K562 (cell line): ENCODE measurements at regions not wholly inside any gene's neighbourhood (a gene's known extent, or its start where the extent isn't known, plus 50 kb on each side); places are given as distances from the start of the nearest gene placed in this dataset.

Source experiments
- ATAC-seq: fragments of 200-7000 bp; cut with Tn5 transposase; 3 replicates; pipeline ENCODE4 v1.9.1; 2020; ENCODE audit warnings: moderate library complexity
- BruUV-seq: library from RNA; stranded (reverse); fragments of 400-500 nt; replicated peaks from 2 replicates; lab custom pipeline; 2021; lab: Mats Ljungman, UMichigan
- CTCF ChIA-PET: fragments of 300-600 bp; formaldehyde crosslinking; extraction: SDS; loops from one replicate; lab custom pipeline; 2021; ENCODE audit warnings: low intra/inter-chr PET ratio; lab: Yijun Ruan, JAX
- POLR2A ChIA-PET: fragments of 300-600, 350-650 bp; sonication (Branson Sonifier 250); formaldehyde crosslinking; extraction: SDS; loops from one replicate; lab custom pipeline; 2021; ENCODE audit warnings: antibody characterized with exemption, inconsistent platforms; lab: Yijun Ruan, JAX
- DNase-seq, 4 experiments: peaks; one replicate each; pipeline versions ENCODE4 v3.0.0 to v3.0.0-alpha.2; 2011 to 2018; ENCODE audit warnings: low spot score in 3 of 4, mixed read lengths in 3 of 4; ENCODE audit errors: extremely low read depth in 1 of 4
- FAIRE-seq: peaks from 2 replicates; lab custom pipeline; 2011; peaks lifted over from hg19 to GRCh38; lab: Jason Lieb, UNC
- H2AFZ ChIP-seq: 2 replicates; pipeline ENCODE4 v1.6.0; 2011; ENCODE audit warnings: low read depth, low read length, control low read depth, inconsistent platforms
- H3K27ac ChIP-seq: fragments of 200-600 bp; 3 replicates; pipeline ENCODE4 v1.8.0; 2011; ENCODE audit warnings: low read depth, mild to moderate bottlenecking, control low read depth, inconsistent platforms, low read length, moderate library complexity, mixed read lengths; ENCODE audit errors: extremely low read depth
- H3K27me3 ChIP-seq, 2 experiments: fragments of 300-600 bp in 1 of 2; 2 replicates in 1 of 2; 3 replicates in 1 of 2; pipeline versions ENCODE4 v1.6.0 to v1.8.0; 2011; ENCODE audit warnings: inconsistent platforms in 2 of 2, low read length in 2 of 2, mild to moderate bottlenecking in 1 of 2, mixed read lengths in 1 of 2, moderate library complexity in 1 of 2; ENCODE audit not compliant: control insufficient read depth in 2 of 2, insufficient read depth in 2 of 2
- H3K36me3 ChIP-seq: fragments of 300-600 bp; 3 replicates; pipeline ENCODE4 v1.8.0; 2011; ENCODE audit warnings: mild to moderate bottlenecking, low read length, inconsistent platforms; ENCODE audit not compliant: control insufficient read depth, insufficient read depth
- H3K4me1 ChIP-seq, 2 experiments: fragments of 200-600 bp in 1 of 2; replicated peaks in 1 of 2; 2 replicates in 1 of 2; 3 replicates in 1 of 2; pipeline versions ENCODE4 v1.5.1 to v1.8.0; 2011; ENCODE audit warnings: inconsistent platforms in 2 of 2, low read length in 2 of 2, mild to moderate bottlenecking in 1 of 2, mixed read lengths in 1 of 2, moderate library complexity in 1 of 2; ENCODE audit not compliant: control insufficient read depth in 2 of 2, insufficient read depth in 2 of 2
- H3K4me2 ChIP-seq: 2 replicates; pipeline ENCODE4 v1.6.1; 2011; ENCODE audit warnings: low read length, control low read depth, inconsistent platforms, mixed read lengths; ENCODE audit not compliant: insufficient read depth
- H3K4me3 ChIP-seq: fragments of 200-600 bp; sonication (generic), shearing (Covaris generic); 2 replicates; pipeline ENCODE4 v1.5.1; 2016; ENCODE audit warnings: control low read depth, inconsistent platforms
- H3K79me2 ChIP-seq: fragments of 200-600 bp; 3 replicates; pipeline ENCODE4 v1.8.0; 2011; ENCODE audit warnings: low read length, inconsistent platforms; ENCODE audit not compliant: control insufficient read depth, insufficient read depth
- H3K9ac ChIP-seq, 2 experiments: 2 replicates each; pipeline versions ENCODE4 v1.6.0 to v1.6.1; 2011; ENCODE audit warnings: low read depth in 2 of 2, low read length in 2 of 2, control low read depth in 1 of 2, inconsistent platforms in 1 of 2, mild to moderate bottlenecking in 1 of 2, mixed read lengths in 1 of 2; ENCODE audit not compliant: insufficient read depth in 1 of 2
- H3K9me1 ChIP-seq: one replicate; pipeline ENCODE4 v1.6.0; 2011; ENCODE audit warnings: inconsistent platforms, mild to moderate bottlenecking, low read length, moderate library complexity; ENCODE audit not compliant: control insufficient read depth, insufficient read depth
- H3K9me3 ChIP-seq: replicated peaks from 2 replicates; pipeline ENCODE4 v1.5.1; 2011; ENCODE audit warnings: low read depth, low read length, inconsistent platforms; ENCODE audit not compliant: control insufficient read depth, insufficient read depth
- H4K20me1 ChIP-seq: replicated peaks from 2 replicates; pipeline ENCODE4 v1.6.1; 2011; ENCODE audit warnings: low read length, inconsistent platforms, mixed read lengths; ENCODE audit not compliant: control insufficient read depth, insufficient read depth
- ATF1 ChIP-seq, 2 experiments: fragments of 450-650 bp in 1 of 2; IDR thresholded peaks; 2 replicates each; pipeline ENCODE4 v1.6.1; 2016; ENCODE audit warnings: missing compliant biosample characterization in 1 of 2, missing genetic modification characterization in 1 of 2
- JUND ChIP-seq, 2 experiments: IDR thresholded peaks; 2 replicates in 1 of 2; 3 replicates in 1 of 2; pipeline ENCODE4 v1.6.1; 2011; ENCODE audit warnings: borderline replicate concordance in 2 of 2, low read depth in 2 of 2, low read length in 2 of 2, improper control_type of control experiment in 1 of 2, missing biosample characterization in 1 of 2, missing genetic modification characterization in 1 of 2, missing genetic modification reagents in 1 of 2
- KLF10 ChIP-seq: fragments of 250-450 bp; sonication (Bioruptor Pico); IDR thresholded peaks from 2 replicates; pipeline ENCODE4 v1.6.1; 2021; ENCODE audit warnings: matching md5 sums
- KLF16 ChIP-seq: IDR thresholded peaks from 2 replicates; pipeline ENCODE4 v1.6.1; 2016; ENCODE audit warnings: antibody characterized with exemption
- MCM7 ChIP-seq, 2 experiments: fragments of 450-650 bp; IDR thresholded peaks; 2 replicates each; pipeline ENCODE4 v1.6.1; 2016 to 2018
- PRPF4 ChIP-seq: fragments of 200-400 bp; formaldehyde crosslinking; IDR thresholded peaks from one replicate; pipeline ENCODE4 v1.6.1; 2017; ENCODE audit warnings: low read length, low read depth, mild to moderate bottlenecking; ENCODE audit not compliant: insufficient read depth, poor library complexity, severe bottlenecking
- SRSF9 ChIP-seq: fragments of 200-400 bp; formaldehyde crosslinking; IDR thresholded peaks from 2 replicates; pipeline ENCODE4 v1.6.1; 2017; ENCODE audit warnings: low read depth, low read length, borderline replicate concordance
- ZNF217 ChIP-seq: sonication (generic); formaldehyde crosslinking; IDR thresholded peaks from 2 replicates; pipeline ENCODE4 v1.8.0; 2022; ENCODE audit warnings: mild to moderate bottlenecking, missing genetic modification reagents
- ZNF79 ChIP-seq: fragments of 250-450 bp; sonication (Bioruptor Pico); IDR thresholded peaks from 2 replicates; pipeline ENCODE4 v1.4.0; 2020; ENCODE audit warnings: low read depth, mild to moderate bottlenecking, moderate library complexity
- WGBS: fragments of 100-300 bp; shearing (Covaris generic); methylation state at CpG from one replicate; pipeline ENCODE4 v1.1.6; 2016; ENCODE audit warnings: low coverage, mixed read lengths; ENCODE audit not compliant: insufficient coverage; ENCODE audit errors: missing lambda C conversion rate; 5-methylcytosine and 5-hydroxymethylcytosine counted together
- in situ Hi-C: fragments of 300-500 bp; cut with MboI; formaldehyde crosslinking; loops from 4 replicates; pipeline ENCODE4 v1.15.0; 2018; ENCODE audit warnings: inconsistent platforms, mixed read lengths
- intact Hi-C: fragments of 100-400 bp; cut with micrococcal nuclease; formaldehyde crosslinking; loops from 2 replicates; pipeline ENCODE4 v1.14.2; 2022
- TF ChIP-seq, protein P1 (sequence below): sonication (generic); formaldehyde crosslinking; IDR thresholded peaks from 2 replicates; pipeline ENCODE4 v1.8.0; 2022; ENCODE audit warnings: mild to moderate bottlenecking, missing genetic modification reagents

DNA sequence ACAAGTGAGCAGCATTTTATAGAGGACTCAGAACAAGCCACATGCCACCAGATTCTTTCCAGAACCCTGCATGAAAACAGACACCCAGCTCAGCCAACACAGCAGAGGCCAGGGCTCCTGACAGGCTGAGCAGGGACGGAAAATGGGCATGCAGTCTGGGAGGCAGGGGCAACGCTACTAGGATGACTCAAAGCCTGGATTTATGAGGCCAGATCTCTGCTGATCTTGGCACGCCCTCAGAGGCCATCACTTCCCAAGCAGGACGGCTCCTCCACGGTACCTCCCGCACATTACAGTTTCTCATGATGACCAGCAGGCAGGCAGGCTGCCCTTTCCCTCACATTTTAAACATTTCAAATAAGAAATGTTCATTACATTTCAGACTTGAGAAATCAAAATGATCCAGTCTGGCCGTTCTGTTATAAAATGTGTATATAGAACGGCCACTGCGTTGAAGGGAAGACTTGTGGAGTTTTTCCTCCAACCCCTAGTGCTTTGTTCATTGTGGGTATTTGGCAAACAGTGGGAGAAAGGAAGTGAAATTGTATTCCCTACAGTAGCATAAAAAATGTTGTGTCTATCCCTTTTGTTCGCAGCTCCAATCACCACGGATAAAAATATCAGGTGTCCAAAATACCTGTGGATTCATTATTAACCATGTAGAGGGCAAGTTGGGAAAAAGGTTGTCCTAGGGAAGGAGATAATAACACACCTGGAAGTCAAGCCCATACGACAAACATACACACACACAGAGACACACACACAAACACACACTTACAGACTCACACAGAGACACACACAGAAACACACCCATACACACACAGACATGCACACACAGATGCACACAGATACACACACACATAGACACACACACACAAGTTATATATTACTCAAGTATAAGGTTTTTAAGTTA, 64.8 kb upstream of the ADAMTS18 start:
- no peaks in the 10 kb centered on the region for H3K79me2 ChIP-seq
- in situ Hi-C loops (no loop called here), intact Hi-C loops (no loop called here)
- TF ChIP-seq MCM7 (IDR thresholded peaks at IDR 0.05), result no peak
- TF ChIP-seq KLF16, result no peak
- TF ChIP-seq, protein P1, sequence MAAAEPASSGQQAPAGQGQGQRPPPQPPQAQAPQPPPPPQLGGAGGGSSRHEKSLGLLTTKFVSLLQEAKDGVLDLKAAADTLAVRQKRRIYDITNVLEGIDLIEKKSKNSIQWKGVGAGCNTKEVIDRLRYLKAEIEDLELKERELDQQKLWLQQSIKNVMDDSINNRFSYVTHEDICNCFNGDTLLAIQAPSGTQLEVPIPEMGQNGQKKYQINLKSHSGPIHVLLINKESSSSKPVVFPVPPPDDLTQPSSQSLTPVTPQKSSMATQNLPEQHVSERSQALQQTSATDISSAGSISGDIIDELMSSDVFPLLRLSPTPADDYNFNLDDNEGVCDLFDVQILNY, result no peak
- no peak for TF ChIP-seq PRPF4
- no peak for TF ChIP-seq JUND (IDR thresholded peaks at IDR 0.05; ENCODE audit: borderline replicate concordance, low read depth, low read length)
- TF ChIP-seq JUND (tag; IDR thresholded peaks at IDR 0.05; ENCODE audit: borderline replicate concordance, low read depth, low read length), result no peak
- TF ChIP-seq SRSF9, result no peak
- TF ChIP-seq KLF10 (CRISPR knock-in tag), result no peak
- TF ChIP-seq ATF1 (CRISPR knock-in tag; IDR thresholded peaks at IDR 0.05), result no peak
- TF ChIP-seq ATF1 (tag; IDR thresholded peaks at IDR 0.05), result no peak
- no peak for TF ChIP-seq ZNF217 (CRISPR knock-in tag)
- TF ChIP-seq ZNF79 (CRISPR knock-in tag), result no peak
- H3K9me3 ChIP-seq, result no peaks in the 10 kb centered on the region
- H3K9me1 ChIP-seq, result no peaks in the 10 kb centered on the region
- no peak overlapping the region for H3K4me2 ChIP-seq
- H3K27me3 ChIP-seq, result no peaks in the 10 kb centered on the region
- H4K20me1 ChIP-seq, result no peaks in the 10 kb centered on the region
- H3K36me3 ChIP-seq, result no peaks in the 10 kb centered on the region
- ATAC-seq (no peak), DNase-seq (no peak), FAIRE-seq (no peak)
- H3K9ac ChIP-seq, result no peak overlapping the region
- no peak overlapping the region for H2AFZ ChIP-seq
- H3K4me1 ChIP-seq, result no peaks in the 10 kb centered on the region
- no peak overlapping the region for H3K27ac ChIP-seq
- ChIA-PET POLR2A (no interaction called here), CTCF (no interaction called here)
- no peak overlapping the region for H3K4me3 ChIP-seq
- BruUV-seq, result no TSS peak
- WGBS, result 2% methylated on average over 12 of the region's 12 CpGs
